H1 (cell line): ENCODE measurements at regions not wholly inside any gene's neighbourhood (a gene's known extent, or its start where the extent isn't known, plus 50 kb on each side); places are given as distances from the start of the nearest gene placed in this dataset.

Source experiments
- CBX8 ChIP-seq: fragments of 300-800, 300-1000 bp; sonication (generic); IDR thresholded peaks from 2 replicates; pipeline ENCODE4 v1.7.1; 2016; ENCODE audit warnings: low read depth, low read length, borderline replicate concordance
- EZH2 ChIP-seq: fragments of 200-600 bp; sonication (generic); IDR thresholded peaks from 2 replicates; pipeline ENCODE4 v1.7.1; 2012; ENCODE audit warnings: low read depth, mild to moderate bottlenecking, moderate library complexity, low read length, inconsistent platforms; ENCODE audit not compliant: severe bottlenecking
- GTF2F1 ChIP-seq: IDR thresholded peaks from 2 replicates; pipeline ENCODE4 v1.6.1; 2012; ENCODE audit warnings: low read depth, low read length, improper control_type of control experiment, borderline replicate concordance
- JUN ChIP-seq: IDR thresholded peaks from 2 replicates; pipeline ENCODE4 v1.6.1; 2011; ENCODE audit warnings: low read depth, mild to moderate bottlenecking, improper control_type of control experiment, low read length
- KDM5A ChIP-seq: fragments of 200-600 bp; IDR thresholded peaks from 2 replicates; pipeline ENCODE4 v1.7.1; 2012; ENCODE audit warnings: mild to moderate bottlenecking, low read length, inconsistent platforms, mixed read lengths
- PHF8 ChIP-seq: fragments of 200-600 bp; sonication (generic); conservative IDR thresholded peaks from 2 replicates; pipeline ENCODE4 v1.7.1; 2012; ENCODE audit warnings: low read depth, mild to moderate bottlenecking, inconsistent platforms, low read length, moderate library complexity
- TAF7 ChIP-seq: optimal IDR thresholded peaks from 2 replicates; pipeline ENCODE3; 2011; ENCODE audit warnings: low read depth, mild to moderate bottlenecking, inconsistent platforms, low read length, moderate library complexity, borderline replicate concordance
- TCF12 ChIP-seq: IDR thresholded peaks from 2 replicates; pipeline ENCODE4 v1.6.1; 2011; ENCODE audit warnings: low read depth, mild to moderate bottlenecking, low read length
- TF ChIP-seq, protein P1 (sequence below): fragments of 300-600 bp; sonication (generic); IDR thresholded peaks from 2 replicates; pipeline ENCODE4 v1.7.1; 2012; ENCODE audit warnings: low read length, moderate library complexity, mild to moderate bottlenecking, inconsistent platforms; ENCODE audit not compliant: insufficient replicate concordance

DNA sequence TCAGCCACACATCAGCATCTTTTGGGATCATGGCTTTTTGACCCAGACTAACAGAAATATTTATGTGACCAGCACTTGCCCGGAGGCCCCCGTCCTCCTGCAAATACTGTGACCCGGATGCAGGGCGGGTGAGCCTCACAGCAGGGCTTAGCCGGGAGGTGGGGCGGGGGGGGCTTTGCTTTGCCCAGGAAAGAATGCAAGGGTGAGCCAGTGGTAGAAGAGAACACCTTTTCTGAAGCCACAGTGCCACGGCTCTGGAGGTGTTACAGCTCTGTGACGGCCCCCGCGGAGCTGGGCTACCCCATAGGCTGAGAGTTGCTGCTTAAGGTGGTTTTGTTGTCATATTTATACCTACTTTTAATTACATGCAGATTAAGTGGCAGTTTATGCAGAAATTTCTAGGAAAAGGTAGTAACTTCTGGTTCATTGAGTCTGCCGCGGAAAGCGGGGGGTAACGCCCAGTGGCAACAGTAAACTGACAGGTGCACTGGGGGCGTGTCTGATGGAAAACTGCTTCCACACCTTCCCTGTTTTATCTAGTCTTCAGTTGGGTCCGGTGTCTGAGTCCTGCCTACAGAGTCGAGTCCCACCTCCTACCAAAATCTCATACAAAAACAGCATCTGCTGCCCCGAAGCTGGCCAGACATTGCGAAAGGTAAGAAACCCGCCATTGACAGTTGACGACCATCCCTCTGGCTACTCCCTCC lies 187.9 kb downstream of the TEX29 start (continued):
- TF ChIP-seq, protein P1, sequence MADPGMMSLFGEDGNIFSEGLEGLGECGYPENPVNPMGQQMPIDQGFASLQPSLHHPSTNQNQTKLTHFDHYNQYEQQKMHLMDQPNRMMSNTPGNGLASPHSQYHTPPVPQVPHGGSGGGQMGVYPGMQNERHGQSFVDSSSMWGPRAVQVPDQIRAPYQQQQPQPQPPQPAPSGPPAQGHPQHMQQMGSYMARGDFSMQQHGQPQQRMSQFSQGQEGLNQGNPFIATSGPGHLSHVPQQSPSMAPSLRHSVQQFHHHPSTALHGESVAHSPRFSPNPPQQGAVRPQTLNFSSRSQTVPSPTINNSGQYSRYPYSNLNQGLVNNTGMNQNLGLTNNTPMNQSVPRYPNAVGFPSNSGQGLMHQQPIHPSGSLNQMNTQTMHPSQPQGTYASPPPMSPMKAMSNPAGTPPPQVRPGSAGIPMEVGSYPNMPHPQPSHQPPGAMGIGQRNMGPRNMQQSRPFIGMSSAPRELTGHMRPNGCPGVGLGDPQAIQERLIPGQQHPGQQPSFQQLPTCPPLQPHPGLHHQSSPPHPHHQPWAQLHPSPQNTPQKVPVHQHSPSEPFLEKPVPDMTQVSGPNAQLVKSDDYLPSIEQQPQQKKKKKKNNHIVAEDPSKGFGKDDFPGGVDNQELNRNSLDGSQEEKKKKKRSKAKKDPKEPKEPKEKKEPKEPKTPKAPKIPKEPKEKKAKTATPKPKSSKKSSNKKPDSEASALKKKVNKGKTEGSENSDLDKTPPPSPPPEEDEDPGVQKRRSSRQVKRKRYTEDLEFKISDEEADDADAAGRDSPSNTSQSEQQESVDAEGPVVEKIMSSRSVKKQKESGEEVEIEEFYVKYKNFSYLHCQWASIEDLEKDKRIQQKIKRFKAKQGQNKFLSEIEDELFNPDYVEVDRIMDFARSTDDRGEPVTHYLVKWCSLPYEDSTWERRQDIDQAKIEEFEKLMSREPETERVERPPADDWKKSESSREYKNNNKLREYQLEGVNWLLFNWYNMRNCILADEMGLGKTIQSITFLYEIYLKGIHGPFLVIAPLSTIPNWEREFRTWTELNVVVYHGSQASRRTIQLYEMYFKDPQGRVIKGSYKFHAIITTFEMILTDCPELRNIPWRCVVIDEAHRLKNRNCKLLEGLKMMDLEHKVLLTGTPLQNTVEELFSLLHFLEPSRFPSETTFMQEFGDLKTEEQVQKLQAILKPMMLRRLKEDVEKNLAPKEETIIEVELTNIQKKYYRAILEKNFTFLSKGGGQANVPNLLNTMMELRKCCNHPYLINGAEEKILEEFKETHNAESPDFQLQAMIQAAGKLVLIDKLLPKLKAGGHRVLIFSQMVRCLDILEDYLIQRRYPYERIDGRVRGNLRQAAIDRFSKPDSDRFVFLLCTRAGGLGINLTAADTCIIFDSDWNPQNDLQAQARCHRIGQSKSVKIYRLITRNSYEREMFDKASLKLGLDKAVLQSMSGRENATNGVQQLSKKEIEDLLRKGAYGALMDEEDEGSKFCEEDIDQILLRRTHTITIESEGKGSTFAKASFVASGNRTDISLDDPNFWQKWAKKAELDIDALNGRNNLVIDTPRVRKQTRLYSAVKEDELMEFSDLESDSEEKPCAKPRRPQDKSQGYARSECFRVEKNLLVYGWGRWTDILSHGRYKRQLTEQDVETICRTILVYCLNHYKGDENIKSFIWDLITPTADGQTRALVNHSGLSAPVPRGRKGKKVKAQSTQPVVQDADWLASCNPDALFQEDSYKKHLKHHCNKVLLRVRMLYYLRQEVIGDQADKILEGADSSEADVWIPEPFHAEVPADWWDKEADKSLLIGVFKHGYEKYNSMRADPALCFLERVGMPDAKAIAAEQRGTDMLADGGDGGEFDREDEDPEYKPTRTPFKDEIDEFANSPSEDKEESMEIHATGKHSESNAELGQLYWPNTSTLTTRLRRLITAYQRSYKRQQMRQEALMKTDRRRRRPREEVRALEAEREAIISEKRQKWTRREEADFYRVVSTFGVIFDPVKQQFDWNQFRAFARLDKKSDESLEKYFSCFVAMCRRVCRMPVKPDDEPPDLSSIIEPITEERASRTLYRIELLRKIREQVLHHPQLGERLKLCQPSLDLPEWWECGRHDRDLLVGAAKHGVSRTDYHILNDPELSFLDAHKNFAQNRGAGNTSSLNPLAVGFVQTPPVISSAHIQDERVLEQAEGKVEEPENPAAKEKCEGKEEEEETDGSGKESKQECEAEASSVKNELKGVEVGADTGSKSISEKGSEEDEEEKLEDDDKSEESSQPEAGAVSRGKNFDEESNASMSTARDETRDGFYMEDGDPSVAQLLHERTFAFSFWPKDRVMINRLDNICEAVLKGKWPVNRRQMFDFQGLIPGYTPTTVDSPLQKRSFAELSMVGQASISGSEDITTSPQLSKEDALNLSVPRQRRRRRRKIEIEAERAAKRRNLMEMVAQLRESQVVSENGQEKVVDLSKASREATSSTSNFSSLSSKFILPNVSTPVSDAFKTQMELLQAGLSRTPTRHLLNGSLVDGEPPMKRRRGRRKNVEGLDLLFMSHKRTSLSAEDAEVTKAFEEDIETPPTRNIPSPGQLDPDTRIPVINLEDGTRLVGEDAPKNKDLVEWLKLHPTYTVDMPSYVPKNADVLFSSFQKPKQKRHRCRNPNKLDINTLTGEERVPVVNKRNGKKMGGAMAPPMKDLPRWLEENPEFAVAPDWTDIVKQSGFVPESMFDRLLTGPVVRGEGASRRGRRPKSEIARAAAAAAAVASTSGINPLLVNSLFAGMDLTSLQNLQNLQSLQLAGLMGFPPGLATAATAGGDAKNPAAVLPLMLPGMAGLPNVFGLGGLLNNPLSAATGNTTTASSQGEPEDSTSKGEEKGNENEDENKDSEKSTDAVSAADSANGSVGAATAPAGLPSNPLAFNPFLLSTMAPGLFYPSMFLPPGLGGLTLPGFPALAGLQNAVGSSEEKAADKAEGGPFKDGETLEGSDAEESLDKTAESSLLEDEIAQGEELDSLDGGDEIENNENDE, result no peak
- TF ChIP-seq GTF2F1 (no peak), KDM5A (no peak), TCF12 (no peak), JUN (no peak), PHF8 (no peak), TAF7 (no peak), EZH2 (no peak), CBX8 (no peak)
